Epidermal melanocyte (primary cell): ENCODE measurements at regions not wholly inside any gene's neighbourhood (a gene's known extent, or its start where the extent isn't known, plus 50 kb on each side); places are given as distances from the start of the nearest gene placed in this dataset.

ENCODE experiments used
- DNase-seq: peaks from one replicate; pipeline ENCODE4 v3.0.0; 2011; ENCODE audit warnings: low spot score; ENCODE audit not compliant: insufficient read length

DNA sequence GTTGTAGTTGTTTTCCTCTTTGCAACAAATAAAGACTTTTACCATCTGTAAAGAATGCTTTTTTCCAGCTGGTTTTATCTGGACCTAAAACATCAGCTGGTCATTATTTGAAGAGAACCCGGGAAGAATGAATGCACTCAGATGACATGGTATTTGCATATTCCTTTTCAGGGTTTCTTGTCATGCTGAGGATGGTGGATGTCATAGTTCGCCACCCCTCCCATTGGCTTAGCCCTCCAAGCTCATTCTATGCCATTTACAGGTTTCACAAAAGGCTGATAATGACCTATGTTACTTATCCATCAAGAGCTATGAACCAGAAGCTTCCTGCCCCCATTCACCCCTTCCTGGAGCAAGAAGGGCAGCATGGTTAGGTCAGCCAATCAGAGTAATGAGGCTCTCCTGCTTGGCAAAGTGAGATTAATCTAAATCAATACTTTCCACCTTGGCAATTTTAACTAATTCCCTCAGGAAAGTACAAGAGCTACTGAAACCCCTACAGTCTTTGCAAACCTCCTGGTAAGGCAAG is 440.5 kb upstream of the TLE4 start:
- no peak for DNase-seq

- no peak for DNase-seq
Observed at GRCh38 chr9:79131824-79132377, 439.9 kb upstream of the TLE4 start.

DNA sequence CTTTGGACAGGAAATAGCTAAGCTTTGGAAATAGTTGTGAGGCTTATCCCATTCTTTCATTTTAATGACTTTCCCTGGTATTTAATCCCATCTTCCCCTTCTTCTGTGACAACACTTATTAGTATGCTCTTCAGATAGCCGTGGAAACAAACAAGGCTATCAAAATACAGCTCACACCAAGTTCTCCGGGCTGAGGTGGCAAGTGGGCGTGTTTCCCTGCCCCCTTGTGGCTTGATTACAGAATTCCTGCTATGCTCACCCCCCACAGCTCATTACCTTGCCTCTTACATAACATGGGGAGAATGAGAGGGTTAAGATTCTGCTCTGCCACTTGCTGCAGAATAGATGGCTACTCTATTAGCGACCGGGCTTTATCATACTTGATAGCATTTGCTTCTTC is 437.1 kb upstream of the TLE4 start:
- no peak for DNase-seq

DNA sequence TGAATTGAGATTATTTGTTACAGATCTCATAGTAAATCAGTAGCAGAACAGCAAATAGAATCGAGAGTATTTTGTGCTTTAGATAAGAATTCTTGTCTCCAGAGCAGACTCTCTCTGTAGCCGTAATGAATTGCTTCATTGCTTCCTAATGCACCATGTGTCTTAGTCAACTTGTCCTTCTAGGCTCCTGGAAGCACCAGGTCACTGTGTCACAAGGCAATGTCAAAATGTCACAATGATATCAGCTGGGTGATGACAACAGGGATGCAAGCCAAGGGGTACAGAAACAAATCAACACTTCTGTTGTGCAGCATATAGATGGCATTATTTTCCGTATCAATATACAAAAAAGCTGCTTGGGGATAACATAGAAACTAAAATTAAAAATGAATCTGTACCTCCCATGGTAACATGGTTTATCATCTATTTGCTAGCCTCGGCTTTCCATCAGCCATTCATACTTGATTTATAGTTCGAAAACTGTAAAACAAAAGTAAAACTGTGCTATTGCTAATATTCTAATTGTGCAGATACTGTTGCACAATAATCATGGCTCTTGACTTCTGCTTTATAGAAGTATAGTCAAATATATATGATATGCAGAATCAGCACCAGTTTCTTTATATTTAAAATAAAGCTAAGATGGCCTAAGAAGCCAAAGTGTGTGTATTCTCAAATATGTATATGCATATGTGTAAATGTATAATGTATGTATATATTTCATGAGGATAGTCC is 435.9 kb upstream of the TLE4 start:
- no peak for DNase-seq

- DNase-seq, result no peak
Observed at GRCh38 chr9:79140751-79141150, 431.0 kb upstream of the TLE4 start.

GRCh38 chr9:79143211-79143610 is 428.6 kb upstream of the TLE4 start:
- no peak for DNase-seq

- DNase-seq, result no peak
Observed at GRCh38 chr9:79145442-79145841, 426.3 kb upstream of the TLE4 start.

GRCh38 chr9:79149585-79149984 is 422.2 kb upstream of the TLE4 start:
- no peak for DNase-seq

DNA sequence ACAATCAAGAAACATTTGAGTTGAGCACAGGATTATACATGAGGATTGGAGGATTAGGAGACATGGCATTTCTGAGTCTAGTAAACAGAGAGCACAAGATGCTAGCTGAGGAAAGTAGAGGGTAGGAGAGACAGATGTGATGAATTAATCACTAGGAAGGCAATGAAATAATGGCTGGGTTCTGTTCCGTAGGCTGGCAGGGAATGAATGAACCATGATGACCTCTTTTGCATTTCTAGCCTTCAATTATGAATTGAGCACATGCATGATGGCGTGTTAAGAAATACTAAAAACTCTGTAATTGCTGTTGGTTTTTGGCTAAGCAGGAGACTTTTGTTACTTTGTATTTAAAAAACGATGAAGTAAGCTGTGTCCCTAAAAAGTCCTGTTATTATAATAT is 420.0 kb upstream of the TLE4 start:
- DNase-seq, result no peak

DNA sequence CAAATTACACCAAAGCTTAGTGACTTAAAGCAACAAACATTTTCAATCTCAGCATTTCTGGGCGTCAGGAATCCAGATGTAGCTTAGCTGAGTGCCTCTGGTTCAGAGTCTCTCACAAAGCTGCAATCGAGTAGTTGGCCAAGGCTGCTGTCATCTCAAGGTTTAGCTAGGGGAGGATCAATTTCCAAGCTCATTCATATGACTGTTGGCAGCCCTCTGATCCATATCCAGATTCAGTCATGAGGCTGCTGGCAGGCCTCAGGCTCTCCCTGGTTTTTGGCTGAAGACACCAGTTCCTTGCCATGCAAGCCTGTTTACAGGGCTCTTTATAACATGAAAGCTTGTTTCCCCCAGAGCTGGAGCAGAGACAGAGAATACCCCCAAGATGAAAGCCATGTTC is 419.5 kb upstream of the TLE4 start:
- no peak for DNase-seq

GRCh38 chr9:79154806-79155205 is 417.0 kb upstream of the TLE4 start:
- DNase-seq, result peak; percentile 34

DNA sequence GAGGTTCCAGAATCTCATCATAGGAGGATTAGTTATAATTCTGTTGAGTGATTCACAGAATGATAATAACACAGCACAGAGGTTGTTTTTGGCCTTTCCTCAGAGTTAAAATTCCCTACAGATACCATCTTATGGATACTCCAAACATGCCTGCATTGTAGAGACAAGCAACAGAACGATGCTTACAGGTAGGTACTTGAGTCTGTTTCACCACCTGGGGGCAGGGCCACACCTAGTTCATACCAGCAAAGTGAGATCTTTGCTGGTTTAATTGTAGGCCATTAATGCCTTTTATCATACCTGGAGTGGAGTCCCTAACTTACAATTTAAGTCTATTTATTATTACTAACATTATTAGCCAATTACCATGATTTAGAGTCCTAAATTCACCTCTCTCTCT is 416.5 kb upstream of the TLE4 start:
- no peak for DNase-seq

- DNase-seq, result no peak
Observed at GRCh38 chr9:79163544-79163943, 408.2 kb upstream of the TLE4 start.

DNA sequence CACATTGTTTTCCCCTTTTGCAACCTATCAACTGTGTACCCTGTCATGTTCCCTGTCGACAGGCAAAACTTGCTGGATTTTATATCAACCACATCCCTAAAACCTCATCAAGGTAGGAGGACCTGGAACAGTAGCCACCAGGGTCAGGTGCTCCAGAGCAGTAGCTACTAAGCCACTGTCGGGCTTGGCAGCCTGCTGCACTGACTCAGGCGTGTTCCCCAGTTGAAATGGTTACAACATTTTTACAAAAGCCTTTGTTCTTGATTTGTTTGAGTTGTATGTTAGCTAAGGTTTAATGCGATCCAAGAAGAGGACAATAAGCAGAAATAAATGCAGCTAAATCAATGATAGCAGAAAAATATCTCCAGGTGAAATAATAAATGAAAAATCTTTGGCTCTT is 407.4 kb upstream of the TLE4 start:
- no peak for DNase-seq

DNA sequence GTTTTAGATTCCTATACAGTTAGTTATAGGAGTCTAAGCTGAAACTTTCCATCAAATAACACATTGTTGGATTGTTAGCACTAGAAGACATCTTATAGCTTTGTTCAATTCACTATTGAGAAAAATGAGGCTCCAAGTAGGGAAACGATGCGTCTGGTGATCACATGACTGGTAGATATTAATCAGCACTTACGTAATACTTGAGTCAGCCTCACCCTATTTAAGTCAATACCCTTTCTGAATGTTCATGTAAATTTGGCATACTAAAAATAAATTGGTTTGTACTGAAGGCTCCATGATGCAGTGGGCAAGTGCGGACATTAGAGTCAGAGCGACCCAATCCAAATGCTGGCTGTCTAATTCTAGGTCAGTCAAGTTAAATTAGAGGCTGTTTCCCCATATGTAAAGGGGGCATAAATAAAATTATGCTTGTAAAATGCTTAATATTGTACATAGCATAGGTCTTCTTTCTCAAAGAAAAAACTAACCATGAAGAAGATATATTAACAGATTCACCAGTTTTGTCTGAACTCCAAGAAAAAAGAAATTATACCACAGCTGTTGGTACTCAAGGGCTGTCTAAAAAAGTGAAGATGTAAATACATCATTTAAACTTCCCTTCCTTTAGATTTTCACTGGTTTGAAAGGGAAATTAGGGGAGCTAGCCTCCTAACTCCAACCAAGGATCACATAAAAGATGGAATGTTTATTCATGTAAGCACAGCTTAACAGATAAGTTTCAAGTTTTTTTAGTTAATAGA is 406.6 kb upstream of the TLE4 start:
- no peak for DNase-seq

- DNase-seq, result no peak
Observed at GRCh38 chr9:79166005-79166404, 405.8 kb upstream of the TLE4 start.

GRCh38 chr9:79170643-79171042 is 401.1 kb upstream of the TLE4 start:
- no peak for DNase-seq

DNA sequence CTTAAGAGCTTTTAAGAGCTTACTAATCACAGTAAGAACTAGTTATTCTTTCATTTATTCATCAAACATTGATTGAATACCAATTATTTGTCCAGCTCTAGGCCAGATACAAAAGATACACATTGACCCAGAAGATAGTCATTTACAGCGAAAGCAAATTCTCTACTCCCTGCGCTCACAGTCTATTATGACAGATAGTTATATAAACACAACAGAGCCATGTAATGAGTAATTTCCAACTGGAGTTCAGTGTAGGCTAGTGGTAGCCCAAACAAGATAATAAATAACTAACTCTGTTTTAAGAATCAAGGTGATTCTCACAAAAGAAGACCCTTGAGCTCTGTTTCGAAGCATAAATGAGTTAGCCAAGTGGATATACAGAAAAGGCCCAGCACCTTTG is 397.8 kb upstream of the TLE4 start:
- DNase-seq, result no peak

DNA sequence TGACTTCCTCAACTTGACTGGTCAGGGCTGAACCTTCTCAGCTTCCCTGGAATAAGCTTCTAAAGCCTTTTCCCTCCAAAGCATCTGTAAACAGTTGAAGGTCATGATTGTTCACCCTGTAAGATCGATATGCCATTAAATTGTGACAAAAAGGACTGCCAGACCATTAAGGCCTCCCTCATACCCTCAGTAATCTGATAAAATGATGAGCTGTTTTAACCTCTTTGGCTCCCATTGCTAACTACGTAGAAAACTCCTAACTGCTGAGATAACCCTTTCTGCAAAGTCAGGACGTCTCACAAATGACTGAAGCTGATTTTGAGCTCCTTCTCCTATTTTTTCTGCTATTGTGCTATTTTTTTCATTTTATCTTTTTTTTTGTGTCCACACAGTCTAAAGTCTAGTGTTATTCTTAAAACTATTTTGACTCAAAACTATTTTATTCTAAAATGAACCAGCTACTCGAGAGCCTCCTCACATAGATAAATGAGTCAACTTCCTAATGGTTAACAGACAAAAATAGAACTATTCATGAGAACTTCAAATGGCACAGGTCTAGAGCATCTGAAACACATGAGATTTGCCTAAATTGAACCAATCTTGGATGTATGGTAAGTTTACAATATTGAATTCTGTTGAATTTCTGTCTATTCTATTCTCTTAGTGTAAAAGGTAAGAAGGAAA is 395.6 kb upstream of the TLE4 start:
- DNase-seq, result no peak

DNA sequence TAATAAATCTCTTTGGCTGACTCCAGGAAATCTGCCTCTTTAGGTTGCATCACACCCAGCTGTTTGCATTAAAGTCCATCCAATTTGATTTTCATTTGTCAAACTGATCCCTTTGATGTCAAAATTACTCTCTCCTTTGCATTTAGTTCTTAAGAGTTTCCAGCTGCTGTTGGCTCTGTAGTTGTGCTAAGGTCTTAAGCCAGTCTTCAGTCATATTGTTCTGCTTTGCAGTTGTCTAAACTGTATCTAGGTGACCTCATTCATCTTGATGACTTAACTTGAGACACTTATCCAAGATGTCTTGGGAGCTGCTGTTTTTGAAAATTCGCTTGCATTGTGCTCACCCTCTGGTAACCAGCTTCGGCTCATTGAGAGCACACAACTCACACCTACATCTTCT is 386.9 kb upstream of the TLE4 start:
- no peak for DNase-seq

- DNase-seq, result no peak
Observed at GRCh38 chr9:79185866-79186265, 385.9 kb upstream of the TLE4 start.

GRCh38 chr9:79189511-79189924 is 382.2 kb upstream of the TLE4 start:
- no peak for DNase-seq
